ENCODE measurements at regions not wholly inside any gene's neighbourhood (a gene's known extent, or its start where the extent isn't known, plus 50 kb on each side); places are given as distances from the start of the nearest gene placed in this dataset.

- peaks cover 2% of the 10 kb centered on the region; the same call in 1 of the 2 replicates for H3K9me3 ChIP-seq (replicated peaks; ENCODE audit: control insufficient read depth, insufficient read depth, low read depth, low read length)
- H3K27ac ChIP-seq (ENCODE audit: extremely low read depth, low read depth, low read length): no peak overlapping the region
- no peak overlapping the region for H3K4me3 ChIP-seq
- no TSS peak for BruUV-seq (replicated peaks)
- no peaks in the 10 kb centered on the region for H3K36me3 ChIP-seq (ENCODE audit: control insufficient read depth, insufficient read depth, low read length)
- TF ChIP-seq ARID3B (CRISPR knock-in tag; IDR thresholded peaks at IDR 0.05; ENCODE audit: borderline replicate concordance) (no peak), DLX4 (CRISPR knock-in tag; IDR thresholded peaks at IDR 0.05) (no peak), CTBP1 (IDR thresholded peaks at IDR 0.05; ENCODE audit: borderline replicate concordance) (no peak), TAF9B (IDR thresholded peaks at IDR 0.05; ENCODE audit: partially characterized antibody) (no peak), ZNF347 (CRISPR knock-in tag; IDR thresholded peaks at IDR 0.05; ENCODE audit: low read depth) (no peak), RBM25 (IDR thresholded peaks at IDR 0.05; ENCODE audit: low read depth, low read length, severe bottlenecking) (no peak), ZNF507 (tag; conservative IDR thresholded peaks at IDR 0.05) (no peak), SNAPC5 (CRISPR knock-in tag; IDR thresholded peaks at IDR 0.05) (no peak), TCFL5 (CRISPR knock-in tag; conservative IDR thresholded peaks at IDR 0.05) (no peak), PHTF2 (CRISPR knock-in tag; IDR thresholded peaks at IDR 0.05) (no peak), E2F3 (CRISPR knock-in tag; IDR thresholded peaks at IDR 0.05) (no peak), U2AF2 (optimal IDR thresholded peaks at IDR 0.05; ENCODE audit: low read depth, low read length) (no peak)
- FAIRE-seq: no peak
- DNase-seq (ENCODE audit: extremely low read depth in 1 of 4, low spot score in 3 of 4): no peak
- H2AFZ ChIP-seq (ENCODE audit: low read depth, low read length): no peak overlapping the region
- no peaks in the 10 kb centered on the region for H3K9me1 ChIP-seq (ENCODE audit: control insufficient read depth, insufficient read depth, low read length)
- H3K4me1 ChIP-seq (replicated peaks in 1 of 2; ENCODE audit: control insufficient read depth in 2 of 2, insufficient read depth in 2 of 2, low read length in 2 of 2): no peaks in the 10 kb centered on the region
- H3K27me3 ChIP-seq (ENCODE audit: control insufficient read depth in 2 of 2, insufficient read depth in 2 of 2, low read length in 2 of 2): no peaks in the 10 kb centered on the region
- in situ Hi-C loops (cut with MboI): no loop called here
- no peak overlapping the region for H3K9ac ChIP-seq (ENCODE audit: insufficient read depth in 1 of 2, low read depth in 2 of 2, low read length in 2 of 2)
- intact Hi-C loops (cut with micrococcal nuclease): no loop called here
- 2% methylated on average over 1 of the region's 1 CpG for WGBS (ENCODE audit: insufficient coverage, low coverage, missing lambda C conversion rate)
- ATAC-seq: no peak
- POLR2A ChIA-PET: no interaction called here
- no peak overlapping the region for H3K4me2 ChIP-seq (ENCODE audit: insufficient read depth, low read length)
- CTCF ChIA-PET (ENCODE audit: low intra/inter-chr PET ratio): no interaction called here
- H3K79me2 ChIP-seq (ENCODE audit: control insufficient read depth, insufficient read depth, low read length): no peaks in the 10 kb centered on the region
- H4K20me1 ChIP-seq (replicated peaks; ENCODE audit: control insufficient read depth, insufficient read depth, low read length): no peaks in the 10 kb centered on the region
Observed at GRCh38 chr13:90258129-90258528, 1089.4 kb upstream of the MIR17HG start.

All from K562 (cell line).